Fibroblast of pulmonary artery (primary cell): ENCODE measurements at regions not wholly inside any gene's neighbourhood (a gene's known extent, or its start where the extent isn't known, plus 50 kb on each side); places are given as distances from the start of the nearest gene placed in this dataset.

Experiments
- DNase-seq: peaks from one replicate; pipeline ENCODE4 v3.0.0-alpha.2; 2010; ENCODE audit warnings: low read depth
- H3K4me3 ChIP-seq: replicated peaks from 2 replicates; pipeline ENCODE4 v1.5.1; 2011; ENCODE audit warnings: low read depth, mild to moderate bottlenecking, control low read depth, low read length, moderate library complexity
- TF ChIP-seq, protein P1 (sequence below): IDR thresholded peaks from 2 replicates; pipeline ENCODE4 v1.5.1; 2011; ENCODE audit warnings: mild to moderate bottlenecking, control low read depth, low read length, inconsistent platforms; ENCODE audit errors: missing control alignments

GRCh38 chr1:101299710-101300109, 62.9 kb downstream of the S1PR1 start:
- TF ChIP-seq, protein P1, sequence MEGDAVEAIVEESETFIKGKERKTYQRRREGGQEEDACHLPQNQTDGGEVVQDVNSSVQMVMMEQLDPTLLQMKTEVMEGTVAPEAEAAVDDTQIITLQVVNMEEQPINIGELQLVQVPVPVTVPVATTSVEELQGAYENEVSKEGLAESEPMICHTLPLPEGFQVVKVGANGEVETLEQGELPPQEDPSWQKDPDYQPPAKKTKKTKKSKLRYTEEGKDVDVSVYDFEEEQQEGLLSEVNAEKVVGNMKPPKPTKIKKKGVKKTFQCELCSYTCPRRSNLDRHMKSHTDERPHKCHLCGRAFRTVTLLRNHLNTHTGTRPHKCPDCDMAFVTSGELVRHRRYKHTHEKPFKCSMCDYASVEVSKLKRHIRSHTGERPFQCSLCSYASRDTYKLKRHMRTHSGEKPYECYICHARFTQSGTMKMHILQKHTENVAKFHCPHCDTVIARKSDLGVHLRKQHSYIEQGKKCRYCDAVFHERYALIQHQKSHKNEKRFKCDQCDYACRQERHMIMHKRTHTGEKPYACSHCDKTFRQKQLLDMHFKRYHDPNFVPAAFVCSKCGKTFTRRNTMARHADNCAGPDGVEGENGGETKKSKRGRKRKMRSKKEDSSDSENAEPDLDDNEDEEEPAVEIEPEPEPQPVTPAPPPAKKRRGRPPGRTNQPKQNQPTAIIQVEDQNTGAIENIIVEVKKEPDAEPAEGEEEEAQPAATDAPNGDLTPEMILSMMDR: no peak
- no peak overlapping the region for H3K4me3 ChIP-seq
- DNase-seq: no peak

DNA sequence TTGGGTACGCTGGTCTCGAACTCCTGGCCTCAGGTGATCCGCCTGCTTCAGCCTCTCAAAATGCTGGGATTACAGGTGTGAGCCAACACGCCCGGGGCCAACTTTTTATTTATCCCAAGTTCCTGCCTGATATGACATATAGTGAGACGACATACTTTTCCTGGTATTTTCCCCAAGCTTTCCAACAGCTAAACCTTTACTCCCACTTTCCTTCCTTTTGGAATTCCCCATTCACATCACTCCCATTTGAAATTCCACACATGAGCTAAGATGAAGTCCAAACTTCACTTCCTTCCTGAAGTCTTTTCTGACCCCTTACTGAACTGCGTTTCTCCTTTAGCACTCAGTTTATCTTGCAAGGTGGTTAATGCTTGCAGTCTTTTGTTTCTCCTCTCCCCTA, 64.1 kb downstream of the S1PR1 start:
- peak; percentile 46 for DNase-seq
- no peak overlapping the region for H3K4me3 ChIP-seq
- TF ChIP-seq, protein P1: no peak

DNA sequence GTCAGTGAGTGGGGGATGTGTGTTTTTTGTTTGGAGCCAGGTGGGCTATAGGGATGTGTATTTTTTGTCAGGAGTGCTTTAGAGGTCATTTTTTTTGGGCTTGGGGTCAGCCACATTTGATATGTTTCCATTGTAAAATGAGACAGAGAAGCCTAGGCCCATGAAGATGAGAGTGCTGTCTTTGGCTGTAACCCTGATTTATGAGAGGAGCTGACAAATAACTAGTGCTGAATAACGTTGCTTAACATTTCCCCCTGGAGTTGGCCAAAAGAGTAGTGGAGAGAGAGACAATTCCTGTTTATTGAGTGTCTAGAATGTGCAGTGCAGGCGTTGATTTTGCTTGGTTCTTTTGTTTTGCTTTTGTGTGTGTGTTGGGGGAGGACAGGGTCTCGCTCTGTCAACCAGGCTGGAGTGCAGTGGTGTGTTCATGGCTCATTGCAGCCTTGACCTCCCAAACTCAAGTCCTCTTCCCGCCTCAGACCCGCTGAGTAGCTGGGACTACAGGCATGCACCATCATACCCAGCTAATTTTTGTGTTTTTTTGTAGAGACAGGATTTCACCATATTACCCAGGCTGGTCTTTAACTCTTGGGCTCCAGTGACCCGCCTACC, 64.7 kb downstream of the S1PR1 start:
- TF ChIP-seq, protein P1: no peak
- DNase-seq: no peak

DNA sequence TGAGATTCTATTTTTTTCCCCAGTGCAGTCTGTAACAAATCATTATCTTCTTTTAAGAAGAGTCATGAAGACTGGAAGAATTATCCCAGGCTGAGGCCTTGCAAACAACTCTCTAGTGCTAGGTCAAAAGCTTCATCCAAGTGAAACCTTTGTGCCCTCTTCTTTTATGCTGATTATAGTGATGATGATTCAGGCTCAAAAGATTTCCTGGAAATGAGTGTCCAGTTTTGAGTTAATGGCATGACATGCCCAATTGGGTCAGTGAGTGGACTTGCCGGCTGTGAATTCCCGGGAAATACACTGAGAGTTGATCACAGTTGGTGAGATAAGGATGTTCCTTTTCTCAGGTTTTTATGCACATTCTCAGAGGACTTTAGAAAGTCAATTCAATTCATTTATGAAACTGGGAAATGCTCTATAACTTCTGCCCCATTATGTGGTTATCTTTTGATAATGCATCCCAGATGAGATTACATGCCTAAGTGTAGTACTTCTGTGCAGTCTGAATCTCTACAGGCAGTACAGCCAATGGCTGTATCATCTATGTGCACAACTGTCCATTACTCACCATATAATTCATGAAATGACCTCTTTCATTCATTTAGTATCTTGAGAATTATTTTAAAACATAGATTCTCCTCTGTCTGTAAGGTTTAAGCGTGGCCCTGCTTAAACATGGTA, 66.2 kb downstream of the S1PR1 start:
- TF ChIP-seq, protein P1: no peak
- no peak overlapping the region for H3K4me3 ChIP-seq
- peak; percentile 39 for DNase-seq

More for the DNA sequence above, 64.7 kb downstream of the S1PR1 start:
- no peak overlapping the region for H3K4me3 ChIP-seq

GRCh38 chr1:101307985-101308689, 71.3 kb downstream of the S1PR1 start:
- no peak overlapping the region for H3K4me3 ChIP-seq
- TF ChIP-seq, protein P1: no peak
- DNase-seq: no peak

DNA sequence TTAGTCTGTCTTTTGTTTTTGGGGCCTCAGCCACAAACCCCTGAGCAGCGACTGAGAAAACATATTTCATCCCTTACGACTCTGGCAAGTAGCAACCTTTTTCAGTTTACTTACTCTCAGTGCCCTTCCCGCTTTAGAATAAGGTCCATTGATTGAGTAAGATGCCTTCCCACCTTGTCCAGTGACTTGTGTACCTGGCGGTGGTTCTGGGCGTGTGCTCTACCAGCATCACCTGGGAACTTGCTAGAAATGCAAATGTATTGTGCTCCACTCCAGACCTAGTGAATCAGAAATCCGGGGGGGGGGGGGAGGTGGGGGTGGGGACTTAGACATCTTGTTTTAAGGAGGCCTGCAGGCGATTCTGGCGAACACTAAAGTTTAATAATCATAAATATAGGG, 72.1 kb downstream of the S1PR1 start:
- TF ChIP-seq, protein P1: no peak
- H3K4me3 ChIP-seq: no peak overlapping the region
- DNase-seq: no peak
